22Rv1 (cell line): ENCODE measurements at regions not wholly inside any gene's neighbourhood (a gene's known extent, or its start where the extent isn't known, plus 50 kb on each side); places are given as distances from the start of the nearest gene placed in this dataset.

ENCODE experiments used
- ZFX ChIP-seq: fragments of 450-650 bp; IDR thresholded peaks from 2 replicates; pipeline ENCODE4 v1.6.1; 2017; ENCODE audit warnings: antibody characterized with exemption, borderline replicate concordance
- TF ChIP-seq, protein P1 (sequence below): fragments of 450-650 bp; IDR thresholded peaks from 2 replicates; pipeline ENCODE4 v1.5.1; 2017; ENCODE audit warnings: mild to moderate bottlenecking

DNA sequence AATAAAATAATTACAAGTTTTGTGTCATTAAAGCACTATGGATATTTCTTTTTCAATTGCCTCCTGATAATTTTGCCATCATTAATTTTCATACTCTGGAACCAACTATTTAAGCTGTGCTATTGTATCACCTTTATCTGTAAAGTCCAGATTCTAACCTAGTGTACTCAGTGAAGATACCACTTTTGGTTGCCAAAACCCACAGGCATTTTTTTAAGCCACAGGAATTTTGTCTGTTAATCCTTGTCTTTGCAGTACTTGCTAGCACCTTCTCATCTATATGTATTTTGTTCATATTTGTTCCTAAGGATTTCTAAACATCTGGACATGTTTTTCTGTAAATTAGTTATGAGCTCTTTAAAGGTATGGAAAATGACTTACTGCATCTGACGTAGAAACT, 481.4 kb upstream of the DAB2 start:
- TF ChIP-seq, protein P1, sequence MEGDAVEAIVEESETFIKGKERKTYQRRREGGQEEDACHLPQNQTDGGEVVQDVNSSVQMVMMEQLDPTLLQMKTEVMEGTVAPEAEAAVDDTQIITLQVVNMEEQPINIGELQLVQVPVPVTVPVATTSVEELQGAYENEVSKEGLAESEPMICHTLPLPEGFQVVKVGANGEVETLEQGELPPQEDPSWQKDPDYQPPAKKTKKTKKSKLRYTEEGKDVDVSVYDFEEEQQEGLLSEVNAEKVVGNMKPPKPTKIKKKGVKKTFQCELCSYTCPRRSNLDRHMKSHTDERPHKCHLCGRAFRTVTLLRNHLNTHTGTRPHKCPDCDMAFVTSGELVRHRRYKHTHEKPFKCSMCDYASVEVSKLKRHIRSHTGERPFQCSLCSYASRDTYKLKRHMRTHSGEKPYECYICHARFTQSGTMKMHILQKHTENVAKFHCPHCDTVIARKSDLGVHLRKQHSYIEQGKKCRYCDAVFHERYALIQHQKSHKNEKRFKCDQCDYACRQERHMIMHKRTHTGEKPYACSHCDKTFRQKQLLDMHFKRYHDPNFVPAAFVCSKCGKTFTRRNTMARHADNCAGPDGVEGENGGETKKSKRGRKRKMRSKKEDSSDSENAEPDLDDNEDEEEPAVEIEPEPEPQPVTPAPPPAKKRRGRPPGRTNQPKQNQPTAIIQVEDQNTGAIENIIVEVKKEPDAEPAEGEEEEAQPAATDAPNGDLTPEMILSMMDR = no peak
- TF ChIP-seq ZFX = no peak
